GM12873 (cell line): ENCODE measurements at regions not wholly inside any gene's neighbourhood (a gene's known extent, or its start where the extent isn't known, plus 50 kb on each side); places are given as distances from the start of the nearest gene placed in this dataset.

ENCODE experiments used
- TF ChIP-seq, protein P1 (sequence below): IDR thresholded peaks from 2 replicates; pipeline ENCODE4 v1.5.1; 2012; ENCODE audit warnings: low read depth, mild to moderate bottlenecking, moderate library complexity, low read length, control low read depth; ENCODE audit not compliant: insufficient read depth; ENCODE audit errors: missing control alignments

DNA sequence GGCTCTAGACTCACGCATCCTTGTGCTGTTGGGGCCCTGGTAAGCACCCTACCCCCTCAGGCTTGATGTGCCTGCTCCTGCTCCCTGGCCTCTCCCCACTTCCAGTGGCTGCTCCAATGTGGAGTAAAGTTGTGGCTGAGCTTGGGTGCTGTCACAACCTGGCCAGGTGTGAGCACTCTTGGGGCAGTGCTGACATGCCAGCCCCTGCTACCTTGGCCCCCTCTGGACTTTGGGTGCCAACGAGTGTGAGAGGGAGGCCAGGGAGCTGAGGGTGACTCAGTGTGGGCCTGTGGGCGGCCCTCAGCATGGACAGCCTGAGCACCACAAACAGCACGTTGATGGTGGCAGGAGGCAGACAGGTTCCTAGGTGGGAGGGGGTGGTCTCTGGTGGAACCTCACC, 870.2 kb upstream of the C9orf72 start:
- TF ChIP-seq, protein P1, sequence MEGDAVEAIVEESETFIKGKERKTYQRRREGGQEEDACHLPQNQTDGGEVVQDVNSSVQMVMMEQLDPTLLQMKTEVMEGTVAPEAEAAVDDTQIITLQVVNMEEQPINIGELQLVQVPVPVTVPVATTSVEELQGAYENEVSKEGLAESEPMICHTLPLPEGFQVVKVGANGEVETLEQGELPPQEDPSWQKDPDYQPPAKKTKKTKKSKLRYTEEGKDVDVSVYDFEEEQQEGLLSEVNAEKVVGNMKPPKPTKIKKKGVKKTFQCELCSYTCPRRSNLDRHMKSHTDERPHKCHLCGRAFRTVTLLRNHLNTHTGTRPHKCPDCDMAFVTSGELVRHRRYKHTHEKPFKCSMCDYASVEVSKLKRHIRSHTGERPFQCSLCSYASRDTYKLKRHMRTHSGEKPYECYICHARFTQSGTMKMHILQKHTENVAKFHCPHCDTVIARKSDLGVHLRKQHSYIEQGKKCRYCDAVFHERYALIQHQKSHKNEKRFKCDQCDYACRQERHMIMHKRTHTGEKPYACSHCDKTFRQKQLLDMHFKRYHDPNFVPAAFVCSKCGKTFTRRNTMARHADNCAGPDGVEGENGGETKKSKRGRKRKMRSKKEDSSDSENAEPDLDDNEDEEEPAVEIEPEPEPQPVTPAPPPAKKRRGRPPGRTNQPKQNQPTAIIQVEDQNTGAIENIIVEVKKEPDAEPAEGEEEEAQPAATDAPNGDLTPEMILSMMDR: no peak

DNA sequence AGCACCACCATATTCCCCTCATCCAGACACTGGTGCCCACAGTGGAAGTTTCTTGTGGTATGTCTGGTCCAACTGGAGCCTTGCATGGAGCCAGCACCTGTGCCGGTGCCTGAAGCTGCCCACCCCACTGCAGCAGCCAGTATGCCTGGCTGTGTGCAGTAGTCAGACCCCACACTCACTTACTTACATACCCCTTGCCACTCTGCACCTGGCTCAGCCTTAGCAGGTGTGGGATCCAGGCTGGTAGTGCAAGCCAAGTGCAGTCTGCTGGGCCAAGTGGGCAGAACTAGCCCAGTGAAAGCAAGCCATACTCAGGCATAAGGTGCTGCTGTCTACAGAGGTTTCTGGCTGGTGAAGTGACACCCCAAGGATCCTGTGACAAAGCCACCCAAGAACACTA, 871.4 kb upstream of the C9orf72 start:
- TF ChIP-seq, protein P1: no peak

DNA sequence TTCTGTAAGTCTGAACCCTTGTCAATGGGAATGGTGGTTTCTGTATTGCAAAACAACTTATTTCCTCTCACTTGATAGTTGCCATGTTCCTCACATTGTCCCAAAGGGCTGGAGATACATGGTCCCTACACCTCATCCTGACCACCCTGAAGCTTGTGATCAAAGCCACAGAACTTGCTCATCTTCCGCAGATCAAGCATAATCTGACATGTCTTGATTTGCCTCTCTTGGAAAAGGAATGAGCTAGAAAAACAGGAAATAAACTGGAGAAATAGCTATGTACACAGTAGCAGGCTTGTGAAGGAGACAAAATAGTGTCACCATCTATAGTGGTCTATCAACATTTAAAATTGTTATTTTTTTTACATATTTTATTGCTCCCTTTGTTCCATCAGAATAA, 871.9 kb upstream of the C9orf72 start:
- TF ChIP-seq, protein P1: no peak

DNA sequence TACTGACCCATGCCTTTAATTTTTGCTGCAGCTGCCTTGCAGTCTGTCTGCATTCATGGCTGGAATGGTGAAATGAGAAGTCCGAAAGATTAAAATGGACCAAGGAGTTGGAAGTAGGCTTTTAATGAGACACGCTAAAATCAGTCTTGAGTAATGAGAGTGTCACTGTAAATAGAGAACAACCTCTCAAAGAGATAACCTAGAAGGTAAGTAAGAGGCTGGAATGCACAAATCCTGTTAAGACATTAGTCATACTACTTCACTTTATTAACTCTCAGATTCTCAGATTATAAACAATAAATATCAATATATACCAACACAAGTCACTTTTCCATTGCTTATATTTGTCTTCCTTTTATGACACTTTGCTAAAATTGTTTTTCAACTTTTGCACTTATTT, 880.6 kb upstream of the C9orf72 start:
- TF ChIP-seq, protein P1: no peak

DNA sequence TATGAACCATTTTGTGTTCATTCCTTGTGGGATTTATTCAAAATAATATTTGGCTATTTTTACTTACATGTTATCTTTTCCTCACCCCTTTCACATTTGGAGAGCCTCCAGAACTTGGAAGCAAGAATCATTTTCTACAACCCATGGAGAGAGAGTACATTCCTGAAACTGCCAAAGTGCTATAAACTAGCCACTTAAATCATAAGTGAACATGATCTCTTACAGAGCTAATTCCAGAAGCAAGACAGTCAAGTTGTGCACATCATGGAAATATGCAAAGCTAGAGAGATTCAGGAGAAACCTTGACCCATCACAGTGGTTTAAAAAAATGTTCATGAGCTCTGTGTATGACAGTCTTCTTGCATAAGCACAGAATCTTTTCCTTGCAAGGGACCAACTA, 883.6 kb upstream of the C9orf72 start:
- TF ChIP-seq, protein P1: no peak

DNA sequence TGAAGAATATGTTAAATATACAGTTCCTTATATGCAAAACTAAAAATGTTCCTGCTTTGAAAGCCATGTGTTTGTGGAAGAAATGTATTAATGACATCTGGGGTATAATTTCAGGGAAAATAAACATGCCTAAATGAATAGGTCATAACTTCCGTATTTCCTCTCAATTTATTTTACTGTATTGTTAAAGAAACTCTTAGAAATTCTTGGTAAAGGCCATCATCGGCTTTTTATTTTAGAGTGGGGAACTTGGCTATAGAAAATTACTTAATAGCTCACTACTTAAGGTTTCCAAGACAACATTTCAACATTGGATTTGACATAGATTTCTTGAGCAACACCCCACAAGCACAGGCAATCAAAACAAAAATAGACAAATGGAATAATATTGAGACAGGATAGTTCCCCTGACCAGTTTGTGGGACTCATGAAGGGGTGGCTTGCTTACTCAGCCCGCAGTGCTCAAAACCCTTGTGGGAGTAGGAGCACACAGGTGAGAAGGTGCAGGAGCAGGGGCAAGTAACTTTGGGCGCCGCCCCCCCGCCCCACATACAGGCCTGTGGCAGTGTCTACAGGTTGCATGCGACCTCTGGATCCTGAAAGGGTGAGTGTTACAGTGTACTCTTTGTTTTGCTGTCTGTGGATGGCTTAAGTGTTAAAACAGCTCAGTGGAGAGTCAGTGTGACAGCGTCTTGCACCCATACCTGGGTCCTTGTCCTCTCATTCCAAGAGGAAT, 891.4 kb upstream of the C9orf72 start:
- TF ChIP-seq, protein P1: no peak

DNA sequence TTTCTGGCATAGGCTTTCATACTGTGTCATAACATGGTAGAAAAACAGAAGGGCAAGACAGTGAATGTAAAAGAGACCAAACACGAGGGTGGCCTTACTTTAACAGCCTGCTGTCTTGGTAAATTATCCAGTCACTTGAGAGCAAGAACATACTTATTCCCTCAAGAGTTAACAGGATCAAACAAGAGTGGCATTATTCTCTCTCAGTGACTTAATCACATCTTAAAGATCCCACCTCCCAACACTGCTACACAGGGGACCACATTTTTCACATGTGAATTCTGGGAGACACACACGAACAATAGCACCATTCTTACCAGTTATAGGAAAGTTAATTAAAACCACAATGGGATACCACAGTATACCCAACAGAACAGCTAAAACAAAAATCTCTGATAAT, 898.0 kb upstream of the C9orf72 start:
- TF ChIP-seq, protein P1: no peak
